H1 (cell line): ENCODE measurements at regions not wholly inside any gene's neighbourhood (a gene's known extent, or its start where the extent isn't known, plus 50 kb on each side); places are given as distances from the start of the nearest gene placed in this dataset.

ENCODE experiments used
- CTCF ChIA-PET: fragments of 300-600 bp; sonication (Branson Sonifier 250); formaldehyde crosslinking; loops from one replicate; lab custom pipeline; 2021; ENCODE audit not compliant: partially characterized antibody; lab: Charles Lee
- POLR2A ChIA-PET: fragments of 300-600 bp; sonication (Branson Sonifier 250); formaldehyde crosslinking; loops from one replicate; lab custom pipeline; 2021; ENCODE audit warnings: inconsistent platforms; ENCODE audit not compliant: partially characterized antibody; lab: Charles Lee
- DNase-seq, 2 experiments: peaks; one replicate each; pipeline versions ENCODE4 v3.0.0 to v3.0.0-alpha.2; 2010 to 2022; ENCODE audit warnings: low spot score in 2 of 2, low read depth in 1 of 2, mixed read lengths in 1 of 2
- FAIRE-seq: peaks from 2 replicates; lab custom pipeline; 2011; peaks lifted over from hg19 to GRCh38; lab: Jason Lieb, UNC
- H2AFZ ChIP-seq: 2 replicates; pipeline ENCODE4 v1.8.1; 2012; ENCODE audit warnings: low read length, inconsistent platforms
- H2AK5ac ChIP-seq: 2 replicates; pipeline ENCODE4 v1.6.1; 2013; ENCODE audit warnings: low read depth, low read length
- H2BK120ac ChIP-seq: replicated peaks from 2 replicates; pipeline ENCODE3; 2013; ENCODE audit warnings: low read depth, low read length, inconsistent platforms
- H2BK12ac ChIP-seq: 2 replicates; pipeline ENCODE4 v1.6.1; 2013; ENCODE audit warnings: low read depth, low read length
- H2BK15ac ChIP-seq: 2 replicates; pipeline ENCODE4 v1.6.1; 2013; ENCODE audit warnings: low read length
- H2BK20ac ChIP-seq: 2 replicates; pipeline ENCODE4 v1.6.1; 2013; ENCODE audit warnings: low read length
- H2BK5ac ChIP-seq: 2 replicates; pipeline ENCODE4 v1.6.1; 2013; ENCODE audit warnings: low read depth, low read length
- H3K14ac ChIP-seq: 2 replicates; pipeline ENCODE4 v1.6.1; 2013; ENCODE audit warnings: inconsistent platforms; ENCODE audit not compliant: insufficient read length
- H3K18ac ChIP-seq: 2 replicates; pipeline ENCODE4 v1.6.1; 2013; ENCODE audit warnings: low read length; ENCODE audit errors: extremely low read depth
- H3K23ac ChIP-seq: 2 replicates; pipeline ENCODE4 v1.6.1; 2013; ENCODE audit warnings: inconsistent platforms; ENCODE audit not compliant: insufficient read length
- H3K23me2 ChIP-seq: 2 replicates; pipeline ENCODE4 v1.6.1; 2013; ENCODE audit warnings: low read depth, low read length
- H3K27ac ChIP-seq: 2 replicates; pipeline ENCODE4 v1.6.1; 2011; ENCODE audit warnings: low read depth, low read length, inconsistent platforms
- H3K27me3 ChIP-seq, 4 experiments: replicated peaks in 1 of 4; 1 replicate in 1 of 4; 2 replicates in 3 of 4; pipeline versions ENCODE4 v1.6.1 to v1.8.1; 2011 to 2013; ENCODE audit warnings: low read length in 3 of 4, mild to moderate bottlenecking in 3 of 4, inconsistent platforms in 2 of 4, mixed read lengths in 2 of 4, moderate library complexity in 1 of 4; ENCODE audit not compliant: control insufficient read depth in 3 of 4, insufficient read depth in 3 of 4; ENCODE audit errors: extremely low read depth in 1 of 4
- H3K36me3 ChIP-seq, 4 experiments: 2 replicates each; pipeline versions ENCODE4 v1.6.1 to v1.8.1; 2011 to 2013; ENCODE audit warnings: mild to moderate bottlenecking in 4 of 4, low read length in 3 of 4, moderate library complexity in 2 of 4, control low read depth in 1 of 4, inconsistent platforms in 1 of 4; ENCODE audit not compliant: insufficient read depth in 4 of 4, control insufficient read depth in 2 of 4
- H3K4ac ChIP-seq: replicated peaks from 2 replicates; pipeline ENCODE3; 2013; ENCODE audit warnings: low read length, low read depth, mixed read lengths, inconsistent platforms; ENCODE audit not compliant: insufficient read length
- H3K4me1 ChIP-seq, 4 experiments: replicated peaks in 1 of 4; 1 replicate in 1 of 4; 2 replicates in 3 of 4; pipeline versions ENCODE4 v1.6.1 to v1.8.1; 2011 to 2013; ENCODE audit warnings: low read length in 3 of 4, inconsistent platforms in 2 of 4, mixed read lengths in 1 of 4; ENCODE audit not compliant: insufficient read depth in 4 of 4, control insufficient read depth in 3 of 4
- H3K4me2 ChIP-seq, 2 experiments: 2 replicates each; pipeline versions ENCODE4 v1.6.1 to v1.8.1; 2011 to 2013; ENCODE audit warnings: low read depth in 2 of 2, low read length in 2 of 2, control low read depth in 1 of 2, inconsistent platforms in 1 of 2, mild to moderate bottlenecking in 1 of 2; ENCODE audit not compliant: insufficient read depth in 1 of 2
- H3K4me3 ChIP-seq, 4 experiments: fragments of 200-600, 300-600 bp in 1 of 4; sonication (generic), shearing (Covaris generic), sonication (Bioruptor Twin) in 1 of 4; 2 replicates each; pipeline versions ENCODE4 v1.5.1 to v1.8.1; 2011 to 2016; ENCODE audit warnings: low read length in 4 of 4, low read depth in 3 of 4, control low read depth in 2 of 4, inconsistent platforms in 2 of 4, mild to moderate bottlenecking in 2 of 4, mixed read lengths in 1 of 4, moderate library complexity in 1 of 4; ENCODE audit not compliant: insufficient read depth in 2 of 4; ENCODE audit errors: extremely low read depth in 1 of 4
- H3K56ac ChIP-seq: replicated peaks from 2 replicates; pipeline ENCODE3; 2013; ENCODE audit warnings: low read depth, mild to moderate bottlenecking, mixed read lengths, low read length, inconsistent platforms; ENCODE audit not compliant: insufficient read length
- H3K79me1 ChIP-seq: 2 replicates; pipeline ENCODE4 v1.6.1; 2013; ENCODE audit warnings: low read depth, low read length, control low read depth
- H3K79me2 ChIP-seq, 2 experiments: 2 replicates each; pipeline versions ENCODE4 v1.6.1 to v1.8.1; 2012 to 2013; ENCODE audit warnings: low read length in 2 of 2, mild to moderate bottlenecking in 2 of 2, inconsistent platforms in 1 of 2; ENCODE audit not compliant: insufficient read depth in 2 of 2, control insufficient read depth in 1 of 2
- H3K9ac ChIP-seq, 4 experiments: replicated peaks in 1 of 4; 1 replicate in 1 of 4; 2 replicates in 3 of 4; pipeline versions ENCODE4 v1.6.1 to v1.8.1; 2011 to 2013; ENCODE audit warnings: low read depth in 3 of 4, low read length in 3 of 4, control low read depth in 2 of 4, mild to moderate bottlenecking in 2 of 4, moderate library complexity in 2 of 4, inconsistent platforms in 1 of 4; ENCODE audit errors: extremely low read depth in 1 of 4
- H3K9me3 ChIP-seq, 2 experiments: 2 replicates each; pipeline versions ENCODE4 v1.6.1 to v1.8.1; 2012 to 2013; ENCODE audit warnings: mild to moderate bottlenecking in 2 of 2, moderate library complexity in 2 of 2, control low read depth in 1 of 2, inconsistent platforms in 1 of 2, low read depth in 1 of 2, low read length in 1 of 2, mixed read lengths in 1 of 2; ENCODE audit not compliant: insufficient read depth in 2 of 2
- H4K20me1 ChIP-seq, 2 experiments: replicated peaks in 1 of 2; 2 replicates each; pipeline versions ENCODE3 to v1.8.1; 2011 to 2013; ENCODE audit warnings: inconsistent platforms in 2 of 2, low read length in 2 of 2, mild to moderate bottlenecking in 1 of 2; ENCODE audit not compliant: insufficient read depth in 2 of 2, control insufficient read depth in 1 of 2
- H4K5ac ChIP-seq: 2 replicates; pipeline ENCODE4 v1.6.1; 2013; ENCODE audit warnings: low read length, low read depth, mixed read lengths, inconsistent platforms; ENCODE audit not compliant: insufficient read length
- H4K8ac ChIP-seq: 2 replicates; pipeline ENCODE4 v1.8.0; 2013; ENCODE audit warnings: mild to moderate bottlenecking, moderate library complexity, low read length, inconsistent platforms; ENCODE audit not compliant: insufficient read depth; ENCODE audit errors: extremely low read depth
- H4K91ac ChIP-seq: replicated peaks from 2 replicates; pipeline ENCODE3; 2013; ENCODE audit warnings: low read length, mixed read lengths, inconsistent platforms; ENCODE audit not compliant: insufficient read length
- BACH1 ChIP-seq: IDR thresholded peaks from 2 replicates; pipeline ENCODE4 v1.6.1; 2012; ENCODE audit warnings: low read length, improper control_type of control experiment
- BCL11A ChIP-seq, 2 experiments: IDR thresholded peaks; one replicate each; pipeline ENCODE4 v1.6.1; 2011; ENCODE audit warnings: low read depth in 2 of 2, low read length in 2 of 2, mild to moderate bottlenecking in 2 of 2
- BRCA1 ChIP-seq: IDR thresholded peaks from 2 replicates; pipeline ENCODE4 v1.6.1; 2012; ENCODE audit warnings: low read depth, low read length, improper control_type of control experiment
- CREB1 ChIP-seq: IDR thresholded peaks from 2 replicates; pipeline ENCODE4 v1.6.1; 2012; ENCODE audit warnings: inconsistent platforms
- EP300 ChIP-seq, 2 experiments: IDR thresholded peaks; 1 replicate in 1 of 2; 2 replicates in 1 of 2; pipeline ENCODE4 v1.6.1; 2011 to 2012; ENCODE audit warnings: low read depth in 2 of 2, low read length in 2 of 2, mild to moderate bottlenecking in 2 of 2, borderline replicate concordance in 1 of 2, inconsistent platforms in 1 of 2, moderate library complexity in 1 of 2
- EZH2 ChIP-seq: fragments of 200-600 bp; sonication (generic); IDR thresholded peaks from 2 replicates; pipeline ENCODE4 v1.7.1; 2012; ENCODE audit warnings: low read depth, mild to moderate bottlenecking, moderate library complexity, low read length, inconsistent platforms; ENCODE audit not compliant: severe bottlenecking
- GTF2F1 ChIP-seq: IDR thresholded peaks from 2 replicates; pipeline ENCODE4 v1.6.1; 2012; ENCODE audit warnings: low read depth, low read length, improper control_type of control experiment, borderline replicate concordance
- JUN ChIP-seq: IDR thresholded peaks from 2 replicates; pipeline ENCODE4 v1.6.1; 2011; ENCODE audit warnings: low read depth, mild to moderate bottlenecking, improper control_type of control experiment, low read length
- KDM4A ChIP-seq: IDR thresholded peaks from one replicate; pipeline ENCODE4 v1.7.1; 2012; ENCODE audit warnings: low read depth, mild to moderate bottlenecking, moderate library complexity, low read length, inconsistent platforms; ENCODE audit not compliant: severe bottlenecking
- MAFK ChIP-seq: IDR thresholded peaks from 2 replicates; pipeline ENCODE4 v1.6.1; 2012; ENCODE audit warnings: low read depth, mild to moderate bottlenecking, improper control_type of control experiment, low read length
- PHF8 ChIP-seq: fragments of 200-600 bp; sonication (generic); conservative IDR thresholded peaks from 2 replicates; pipeline ENCODE4 v1.7.1; 2012; ENCODE audit warnings: low read depth, mild to moderate bottlenecking, inconsistent platforms, low read length, moderate library complexity
- POLR2A ChIP-seq, 2 experiments: IDR thresholded peaks; 1 replicate in 1 of 2; 2 replicates in 1 of 2; pipeline ENCODE4 v1.6.1; 2011; ENCODE audit warnings: low read depth in 2 of 2, low read length in 2 of 2, mild to moderate bottlenecking in 2 of 2; ENCODE audit errors: control extremely low read depth in 1 of 2
- RBBP5 ChIP-seq: IDR thresholded peaks from 2 replicates; pipeline ENCODE4 v1.7.1; 2012; ENCODE audit warnings: low read depth, mild to moderate bottlenecking, inconsistent platforms, low read length, moderate library complexity, borderline replicate concordance
- RFX5 ChIP-seq: IDR thresholded peaks from 2 replicates; pipeline ENCODE4 v1.6.1; 2011; ENCODE audit warnings: low read depth, low read length, improper control_type of control experiment, borderline replicate concordance
- RXRA ChIP-seq: IDR thresholded peaks from 2 replicates; pipeline ENCODE4 v1.6.1; 2011; ENCODE audit warnings: low read depth, mild to moderate bottlenecking, low read length, moderate library complexity; ENCODE audit not compliant: insufficient read depth
- SIX5 ChIP-seq: IDR thresholded peaks from 2 replicates; pipeline ENCODE4 v1.6.1; 2011; ENCODE audit warnings: mild to moderate bottlenecking, low read depth, low read length
- YY1 ChIP-seq: IDR thresholded peaks from 2 replicates; pipeline ENCODE4 v1.6.1; 2011; ENCODE audit warnings: low read depth, mild to moderate bottlenecking, low read length
- WGBS, 2 experiments: shearing (Covaris generic) in 1 of 2; methylation state at CpG; one replicate each; pipeline versions ENCODE4 v1.1.6 to v1.1.7; 2013 to 2015; ENCODE audit warnings: low lambda C conversion rate in 2 of 2, mixed read lengths in 2 of 2, inconsistent platforms in 1 of 2, low coverage in 1 of 2, missing lambda C conversion rate in 1 of 2; ENCODE audit not compliant: insufficient replicate concordance in 2 of 2, insufficient coverage in 1 of 2, insufficient read length in 1 of 2; ENCODE audit errors: extremely low coverage in 1 of 2, missing lambda C conversion rate in 1 of 2; 5-methylcytosine and 5-hydroxymethylcytosine counted together

- H4K20me1 ChIP-seq: no peaks in the 10 kb centered on the region
- FAIRE-seq (no peak), DNase-seq (no peak)
- H2BK20ac ChIP-seq: no peak overlapping the region
- ChIA-PET POLR2A (no interaction called here), CTCF (no interaction called here)
- H3K4ac ChIP-seq: no peak overlapping the region
- H3K79me2 ChIP-seq: no peaks in the 10 kb centered on the region
- H3K4me1 ChIP-seq: no peaks in the 10 kb centered on the region
- H3K23me2 ChIP-seq: peaks cover 1% of the 10 kb centered on the region; the same call in 1 of the 2 replicates
- no peak overlapping the region for H3K14ac ChIP-seq
- H2BK5ac ChIP-seq: no peak overlapping the region
- no peak overlapping the region for H2BK120ac ChIP-seq
- H3K4me2 ChIP-seq: no peak overlapping the region
- H2AK5ac ChIP-seq: no peak overlapping the region
- 93% methylated on average over 3 of the region's 3 CpGs; no CpG with 5 or more reads in 1 of the 2 experiments for WGBS, 2 experiments
- H2AFZ ChIP-seq: no peak overlapping the region
- no peak overlapping the region for H2BK15ac ChIP-seq
- H3K27me3 ChIP-seq: no peaks in the 10 kb centered on the region
- H3K27ac ChIP-seq: no peak overlapping the region
- H3K23ac ChIP-seq: no peak overlapping the region
- H3K18ac ChIP-seq: no peak overlapping the region
- peaks cover 11 to 16% of the 10 kb centered on the region in 2 experiments for H3K9me3 ChIP-seq
- no peak overlapping the region for H3K9ac ChIP-seq
- no peaks in the 10 kb centered on the region for H3K36me3 ChIP-seq
- H4K91ac ChIP-seq: no peak overlapping the region
- no peak overlapping the region for H3K56ac ChIP-seq
- no peak overlapping the region for H4K5ac ChIP-seq
- no peaks in the 10 kb centered on the region for H3K79me1 ChIP-seq
- H4K8ac ChIP-seq: no peak overlapping the region
- no peak overlapping the region for H2BK12ac ChIP-seq
- H3K4me3 ChIP-seq: no peak overlapping the region
- no peak for TF ChIP-seq SIX5
- no peak for TF ChIP-seq RXRA
- no peak for TF ChIP-seq EP300 (IDR thresholded peaks at IDR 0.05; ENCODE audit: borderline replicate concordance in 1 of 2, low read depth in 2 of 2, low read length in 2 of 2)
- TF ChIP-seq JUN: no peak
- no peak for TF ChIP-seq KDM4A
- TF ChIP-seq BRCA1: no peak
- no peak for TF ChIP-seq BACH1
- TF ChIP-seq POLR2A (IDR thresholded peaks at IDR 0.05; ENCODE audit: control extremely low read depth in 1 of 2, low read depth in 2 of 2, low read length in 2 of 2): no peak
- TF ChIP-seq YY1: no peak
- no peak for TF ChIP-seq MAFK
- no peak for TF ChIP-seq BCL11A (IDR thresholded peaks at IDR 0.05; ENCODE audit: low read depth in 2 of 2, low read length in 2 of 2)
- TF ChIP-seq RBBP5: no peak
- TF ChIP-seq EZH2: no peak
- TF ChIP-seq RFX5: no peak
- TF ChIP-seq PHF8: no peak
- TF ChIP-seq GTF2F1: no peak
- no peak for TF ChIP-seq CREB1
Measured at GRCh38 chr22:34481090-34481489, 560.8 kb upstream of the LARGE1 start.
